ENCODE measurements at regions not wholly inside any gene's neighbourhood (a gene's known extent, or its start where the extent isn't known, plus 50 kb on each side); places are given as distances from the start of the nearest gene placed in this dataset.
A peak's percentile ranks its signal among the peaks of the same experiment; 100 is the strongest.

DNA sequence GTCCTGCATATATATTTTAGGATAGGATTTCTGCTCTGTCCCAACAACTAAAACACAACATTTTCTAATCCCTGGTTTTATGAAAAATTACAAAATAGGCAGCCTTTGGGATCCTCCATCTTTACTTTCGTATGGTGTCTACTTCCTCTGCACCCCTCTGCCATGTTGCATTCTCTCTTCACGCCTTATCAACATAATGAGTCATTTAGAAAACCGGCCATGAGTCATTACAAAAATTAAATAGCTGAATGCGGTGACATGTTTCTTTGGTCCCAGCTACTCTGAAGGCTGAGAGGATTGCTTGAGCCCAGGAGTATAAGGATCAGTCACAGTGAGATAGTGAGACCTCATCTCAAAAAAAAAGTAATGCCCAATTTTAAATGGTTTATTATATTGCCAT lies 148.1 kb upstream of the CELF2 start:
- Histone ChIP-seq H3F3A (ENCODE audit: insufficient read depth) (peaks cover 37% of the 10 kb centered on the region), H3K4me3 (no peak overlapping the region), H3K9ac (no peak overlapping the region), H3K27me3 (replicated peaks; ENCODE audit: insufficient read depth) (no peaks in the 10 kb centered on the region), H3K4me2 (ENCODE audit: unreplicated experiment) (no peak overlapping the region), H2AFZ (no peak overlapping the region), H3K4me1 (ENCODE audit: insufficient read depth) (peaks cover 39% of the 10 kb centered on the region), H3K9me3 (ENCODE audit: low read depth) (no peaks in the 10 kb centered on the region), H3K9me2 (ENCODE audit: insufficient read depth) (no peaks in the 10 kb centered on the region), H4K20me1 (ENCODE audit: insufficient read depth) (no peaks in the 10 kb centered on the region), H3K79me2 (ENCODE audit: insufficient read depth) (no peaks in the 10 kb centered on the region), H3K27ac (no peak overlapping the region), H3K36me3 (ENCODE audit: low read depth) (no peaks in the 10 kb centered on the region)
- in situ Hi-C loops (cut with MboI): no loop called here
- 64 to 68% methylated on average over 4 of the region's 4 CpGs for WGBS, 2 experiments (ENCODE audit: low coverage in 1 of 2, low lambda C conversion rate in 2 of 2, missing lambda C conversion rate in 2 of 2)
- DNase-seq: peak; percentile 44
- no peak for TF ChIP-seq EZH2 (IDR thresholded peaks at IDR 0.05; ENCODE audit: insufficient read depth, poor library complexity, severe bottlenecking)
- no peak for TF ChIP-seq EZH2phosphoT487 (IDR thresholded peaks at IDR 0.05; ENCODE audit: insufficient read depth, low read depth)

DNA sequence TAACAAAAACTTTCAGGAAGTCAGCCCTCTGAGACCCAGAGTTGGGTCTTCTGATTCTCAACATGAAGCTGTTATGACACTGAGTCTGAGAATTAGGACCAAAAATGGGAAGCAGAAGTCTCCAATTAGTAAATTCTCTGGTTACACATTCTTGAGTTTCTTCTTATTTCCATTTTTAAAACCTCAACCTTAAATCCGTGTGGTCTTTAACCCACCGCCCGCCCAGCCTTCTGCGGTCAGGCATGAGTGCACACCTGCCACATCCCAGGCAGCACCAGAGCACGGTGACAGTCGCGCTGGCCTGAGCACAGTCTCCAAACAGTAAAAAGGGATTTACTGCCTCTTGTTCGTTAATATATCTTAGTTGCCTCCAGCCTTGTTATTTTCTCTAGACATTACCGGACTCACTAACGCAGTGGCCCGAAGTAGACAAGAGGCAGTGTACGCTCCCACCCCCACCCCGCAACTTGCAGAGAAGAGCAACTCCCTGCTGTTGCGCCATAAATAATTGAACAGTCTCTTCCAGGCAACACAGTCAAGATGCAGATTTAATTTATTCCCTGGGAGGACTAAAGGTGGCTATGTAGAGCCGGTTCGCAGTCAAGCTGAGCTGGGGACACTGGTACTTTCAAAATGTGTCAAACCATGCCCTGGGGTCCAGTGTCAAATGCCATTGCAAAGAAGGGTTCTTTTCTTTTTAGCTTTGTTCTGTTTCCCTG lies 147.0 kb upstream of the CELF2 start:
- in situ Hi-C loops (cut with MboI): no loop called here
- TF ChIP-seq EZH2 (IDR thresholded peaks at IDR 0.05; ENCODE audit: insufficient read depth, poor library complexity, severe bottlenecking) (no peak), EZH2phosphoT487 (IDR thresholded peaks at IDR 0.05; ENCODE audit: insufficient read depth, low read depth) (no peak)

DNA sequence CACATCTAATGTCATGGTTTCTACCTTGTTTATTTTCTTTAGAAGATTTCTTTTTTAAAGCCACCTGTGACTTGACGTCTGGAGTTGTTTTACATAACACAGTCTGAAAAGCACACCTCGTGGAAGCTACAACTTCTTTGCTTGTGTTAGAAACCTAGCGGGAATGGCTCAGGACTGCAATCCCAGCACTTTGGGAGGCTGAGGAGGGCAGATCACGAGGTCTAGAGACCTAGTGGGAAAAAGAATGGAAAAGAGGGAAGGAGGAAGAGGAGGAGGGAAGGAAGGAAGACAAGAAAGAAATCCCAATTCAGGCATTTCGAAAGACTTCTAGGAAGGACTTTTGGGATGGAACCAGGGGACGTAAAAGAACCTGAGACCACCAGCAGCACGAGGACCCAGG lies 146.3 kb upstream of the CELF2 start:
- peaks cover 32% of the 10 kb centered on the region for H3K4me1 ChIP-seq (ENCODE audit: insufficient read depth)
- WGBS, 2 experiments (ENCODE audit: low coverage in 1 of 2, low lambda C conversion rate in 2 of 2, missing lambda C conversion rate in 2 of 2): 89 to 94% methylated on average over 7 of the region's 7 CpGs
- no peak overlapping the region for H3K4me3 ChIP-seq
- peaks cover 26% of the 10 kb centered on the region for H3F3A ChIP-seq (ENCODE audit: insufficient read depth)
- no peaks in the 10 kb centered on the region for H3K79me2 ChIP-seq (ENCODE audit: insufficient read depth)
- no peaks in the 10 kb centered on the region for H3K9me3 ChIP-seq (ENCODE audit: low read depth)
- H3K27me3 ChIP-seq (replicated peaks; ENCODE audit: insufficient read depth): no peaks in the 10 kb centered on the region
- no peak for TF ChIP-seq EZH2phosphoT487 (IDR thresholded peaks at IDR 0.05; ENCODE audit: insufficient read depth, low read depth)
- TF ChIP-seq EZH2 (IDR thresholded peaks at IDR 0.05; ENCODE audit: insufficient read depth, poor library complexity, severe bottlenecking): no peak
- in situ Hi-C loops (cut with MboI): no loop called here
- peak overlapping the region; percentile 74 for H3K9ac ChIP-seq
- H3K9me2 ChIP-seq (ENCODE audit: insufficient read depth): no peaks in the 10 kb centered on the region
- H4K20me1 ChIP-seq (ENCODE audit: insufficient read depth): no peaks in the 10 kb centered on the region
- peak; percentile 8 for DNase-seq
- H2AFZ ChIP-seq: no peak overlapping the region
- no peaks in the 10 kb centered on the region for H3K36me3 ChIP-seq (ENCODE audit: low read depth)
- peak overlapping the region; percentile 93 for H3K27ac ChIP-seq
- H3K4me2 ChIP-seq (ENCODE audit: unreplicated experiment): peak overlapping the region; percentile 77

More for the DNA sequence above, 147.0 kb upstream of the CELF2 start:
- Histone ChIP-seq H3K4me2 (ENCODE audit: unreplicated experiment) (peak overlapping the region; percentile 77), H3K36me3 (ENCODE audit: low read depth) (no peaks in the 10 kb centered on the region), H3K4me1 (ENCODE audit: insufficient read depth) (peaks cover 32% of the 10 kb centered on the region), H3K9me3 (ENCODE audit: low read depth) (no peaks in the 10 kb centered on the region), H2AFZ (peak overlapping the region; percentile 42; the same call in 1 of the 2 replicates), H4K20me1 (ENCODE audit: insufficient read depth) (no peaks in the 10 kb centered on the region), H3F3A (ENCODE audit: insufficient read depth) (peaks cover 29% of the 10 kb centered on the region), H3K9me2 (ENCODE audit: insufficient read depth) (no peaks in the 10 kb centered on the region), H3K9ac (peak overlapping the region; percentile 74), H3K27ac (peak overlapping the region; percentile 93), H3K4me3 (no peak overlapping the region), H3K27me3 (replicated peaks; ENCODE audit: insufficient read depth) (no peaks in the 10 kb centered on the region), H3K79me2 (ENCODE audit: insufficient read depth) (no peaks in the 10 kb centered on the region)
- DNase-seq: peak; percentile 58
- 61 to 63% methylated on average over 16 of the region's 16 CpGs for WGBS, 2 experiments (ENCODE audit: low coverage in 1 of 2, low lambda C conversion rate in 2 of 2, missing lambda C conversion rate in 2 of 2)

DNA sequence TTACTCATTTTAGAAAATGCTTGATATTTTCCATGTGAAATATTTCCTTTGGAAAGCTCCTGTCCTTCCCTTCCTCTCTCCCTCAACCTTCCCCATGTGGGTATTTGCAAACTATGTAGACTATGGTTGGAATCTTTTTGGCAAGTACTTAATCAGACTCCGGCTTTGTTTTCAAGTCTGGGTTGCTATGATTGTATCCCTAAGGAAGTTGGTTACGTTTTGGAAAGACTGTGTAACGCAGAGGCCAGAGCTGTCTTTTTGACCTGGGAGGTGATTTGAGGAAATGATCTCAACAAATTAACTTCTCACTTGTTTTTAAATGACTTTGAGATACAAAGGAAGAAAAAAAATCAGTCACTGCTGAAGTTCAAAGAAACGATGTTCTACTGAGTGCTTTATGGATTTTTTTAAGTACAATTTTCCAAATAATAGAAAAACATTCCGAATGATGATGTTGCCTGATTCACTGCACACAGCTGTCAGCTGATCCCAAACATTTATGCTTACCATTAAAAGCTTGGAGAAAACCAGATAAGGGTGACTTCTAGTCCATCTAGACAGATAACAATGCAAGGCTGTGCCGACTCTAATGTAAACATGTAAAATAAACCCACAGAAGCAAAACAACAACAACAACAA lies 145.5 kb upstream of the CELF2 start:
- H3K4me2 ChIP-seq (ENCODE audit: unreplicated experiment): peak overlapping the region; percentile 77
- peaks cover 26% of the 10 kb centered on the region for H3F3A ChIP-seq (ENCODE audit: insufficient read depth)
- H3K9me2 ChIP-seq (ENCODE audit: insufficient read depth): no peaks in the 10 kb centered on the region
- no peaks in the 10 kb centered on the region for H3K27me3 ChIP-seq (replicated peaks; ENCODE audit: insufficient read depth)
- H3K9me3 ChIP-seq (ENCODE audit: low read depth): no peaks in the 10 kb centered on the region
- H3K9ac ChIP-seq: peak overlapping the region; percentile 74
- DNase-seq: peak; percentile 95
- in situ Hi-C loops (cut with MboI): no loop called here
- peak overlapping the region; percentile 38 for H3K4me3 ChIP-seq
- peaks cover 32% of the 10 kb centered on the region for H3K4me1 ChIP-seq (ENCODE audit: insufficient read depth)
- H3K36me3 ChIP-seq (ENCODE audit: low read depth): no peaks in the 10 kb centered on the region
- no peaks in the 10 kb centered on the region for H3K79me2 ChIP-seq (ENCODE audit: insufficient read depth)
- 10% methylated on average over 6 of the region's 6 CpGs for WGBS, 2 experiments (ENCODE audit: low coverage in 1 of 2, low lambda C conversion rate in 2 of 2, missing lambda C conversion rate in 2 of 2)
- peak overlapping the region; percentile 29; the same call in 1 of the 2 replicates for H2AFZ ChIP-seq
- peak overlapping the region; percentile 93 for H3K27ac ChIP-seq
- no peak for TF ChIP-seq EZH2 (IDR thresholded peaks at IDR 0.05; ENCODE audit: insufficient read depth, poor library complexity, severe bottlenecking)
- TF ChIP-seq EZH2phosphoT487 (IDR thresholded peaks at IDR 0.05; ENCODE audit: insufficient read depth, low read depth): peak; percentile 82; the same call in 1 of the 2 replicates
- H4K20me1 ChIP-seq (ENCODE audit: insufficient read depth): no peaks in the 10 kb centered on the region
